ENCODE measurements at regions not wholly inside any gene's neighbourhood (a gene's known extent, or its start where the extent isn't known, plus 50 kb on each side); places are given as distances from the start of the nearest gene placed in this dataset.

GRCh38 chr2:173681881-173682650 lies 283.1 kb downstream of the SP3 start:
- Histone ChIP-seq H3K9me3 (peaks cover 0 to 6% (median 0%) of the 10 kb centered on the region in 4 donors), H3K4me3 (no peak overlapping the region), H3K27ac (no peak overlapping the region), H3K36me3 (no peaks in the 10 kb centered on the region), H3K27me3 (no peaks in the 10 kb centered on the region), H3K4me1 (no peaks in the 10 kb centered on the region)
- DNase-seq = no peak
- no peak for TF ChIP-seq POLR2A (IDR thresholded peaks at IDR 0.05)
- no peak for TF ChIP-seq CTCF (IDR thresholded peaks at IDR 0.05)

GRCh38 chr2:173684896-173685459 lies 280.2 kb downstream of the SP3 start:
- H3K9me3 ChIP-seq = peaks cover 0 to 6% (median 0%) of the 10 kb centered on the region in 4 donors
- H3K27ac ChIP-seq = no peak overlapping the region
- no peaks in the 10 kb centered on the region for H3K4me1 ChIP-seq
- no peak for DNase-seq
- no peak overlapping the region for H3K4me3 ChIP-seq
- H3K27me3 ChIP-seq = no peaks in the 10 kb centered on the region
- TF ChIP-seq POLR2A (IDR thresholded peaks at IDR 0.05) (no peak), CTCF (IDR thresholded peaks at IDR 0.05) (no peak)
- no peaks in the 10 kb centered on the region for H3K36me3 ChIP-seq

DNA sequence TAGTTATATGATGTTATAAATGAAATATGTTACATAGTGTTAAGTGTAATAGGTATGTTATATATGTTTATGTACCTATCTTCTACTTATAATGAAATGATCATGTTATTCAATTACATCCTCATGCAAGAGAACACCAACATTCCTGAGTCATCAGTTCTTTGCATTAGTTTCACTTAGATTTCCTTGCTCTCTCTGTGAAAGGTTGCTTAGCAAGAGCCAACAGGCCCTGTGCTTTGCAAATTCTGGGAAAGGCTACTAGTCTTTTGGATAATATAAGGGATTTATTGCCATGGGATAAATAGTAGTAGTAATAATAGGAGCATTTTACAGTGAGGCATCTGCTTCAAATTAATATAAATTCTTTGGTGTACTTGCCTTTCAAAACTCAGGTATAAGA lies 274.8 kb downstream of the SP3 start:
- TF ChIP-seq CTCF (IDR thresholded peaks at IDR 0.05) (no peak), POLR2A (IDR thresholded peaks at IDR 0.05) (no peak)
- no peaks in the 10 kb centered on the region for H3K27me3 ChIP-seq

GRCh38 chr2:173692068-173692467 lies 273.1 kb downstream of the SP3 start:
- Histone ChIP-seq H3K27ac (no peak overlapping the region), H3K4me1 (no peaks in the 10 kb centered on the region), H3K4me3 (no peak overlapping the region), H3K36me3 (no peaks in the 10 kb centered on the region), H3K27me3 (no peaks in the 10 kb centered on the region), H3K9me3 (no peaks in the 10 kb centered on the region)
- TF ChIP-seq POLR2A (IDR thresholded peaks at IDR 0.05) (no peak), CTCF (IDR thresholded peaks at IDR 0.05) (no peak)
- DNase-seq = no peak

More for the DNA sequence above, 274.8 kb downstream of the SP3 start:
- H3K27ac ChIP-seq = no peak overlapping the region
- DNase-seq = no peak
- H3K9me3 ChIP-seq = no peaks in the 10 kb centered on the region
- no peak overlapping the region for H3K4me3 ChIP-seq
- no peaks in the 10 kb centered on the region for H3K4me1 ChIP-seq
- H3K36me3 ChIP-seq = no peaks in the 10 kb centered on the region

DNA sequence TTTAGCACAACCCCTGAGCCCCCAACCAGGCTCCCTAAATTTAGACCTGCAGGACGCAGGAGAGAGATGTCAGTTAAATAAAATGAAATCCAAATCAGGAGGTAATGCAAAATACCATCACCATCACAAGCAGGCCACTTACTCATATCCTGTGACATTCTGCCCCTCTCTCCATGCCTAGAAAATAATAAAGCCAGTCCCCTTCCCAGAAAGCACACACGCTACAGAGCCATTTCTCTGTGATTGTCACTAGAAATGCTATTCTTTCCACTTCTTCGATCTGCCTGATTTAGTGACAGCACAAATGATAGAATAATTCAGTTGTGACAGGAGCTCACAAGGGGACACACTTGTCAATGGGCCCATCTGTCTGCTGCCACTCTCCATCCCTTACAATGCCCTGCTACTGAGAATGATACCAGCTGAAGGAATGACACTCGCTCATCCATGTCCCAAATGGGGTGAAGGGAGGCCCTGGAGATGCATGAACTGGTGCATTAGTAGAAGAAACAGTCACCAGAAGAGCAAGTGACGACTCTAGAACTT lies 272.1 kb downstream of the SP3 start:
- TF ChIP-seq CTCF (IDR thresholded peaks at IDR 0.05) (no peak), POLR2A (IDR thresholded peaks at IDR 0.05) (no peak)
- Histone ChIP-seq H3K4me3 (no peak overlapping the region), H3K27ac (no peak overlapping the region), H3K4me1 (no peaks in the 10 kb centered on the region), H3K27me3 (no peaks in the 10 kb centered on the region), H3K9me3 (no peaks in the 10 kb centered on the region), H3K36me3 (no peaks in the 10 kb centered on the region)
- no peak for DNase-seq
